Neural cell (in vitro differentiated cells): ENCODE measurements at regions not wholly inside any gene's neighbourhood (a gene's known extent, or its start where the extent isn't known, plus 50 kb on each side); places are given as distances from the start of the nearest gene placed in this dataset.

Experiments used
- EP300 ChIP-seq: fragments of 450-650 bp; conservative IDR thresholded peaks from 2 replicates; pipeline ENCODE4 v1.6.1; 2014; ENCODE audit warnings: antibody characterized with exemption, mild to moderate bottlenecking, moderate library complexity; ENCODE audit not compliant: poor library complexity, severe bottlenecking
- EZH2 ChIP-seq: fragments of 200-600, 300-800 bp; shearing (Covaris generic), sonication (generic); IDR thresholded peaks from 2 replicates; pipeline ENCODE4 v1.6.1; 2014; ENCODE audit warnings: antibody characterized with exemption, low read length, borderline replicate concordance, mild to moderate bottlenecking; ENCODE audit not compliant: insufficient read depth, poor library complexity, severe bottlenecking
- POLR2AphosphoS5 ChIP-seq: IDR thresholded peaks from 2 replicates; pipeline ENCODE4 v1.6.1; 2012
- RAD21 ChIP-seq: fragments of 450-650 bp; conservative IDR thresholded peaks from 2 replicates; pipeline ENCODE4 v1.6.1; 2014; ENCODE audit warnings: antibody characterized with exemption, mild to moderate bottlenecking, moderate library complexity
- SMC3 ChIP-seq: fragments of 450-650 bp; conservative IDR thresholded peaks from 2 replicates; pipeline ENCODE4 v1.6.1; 2014; ENCODE audit warnings: antibody characterized with exemption, mild to moderate bottlenecking, moderate library complexity; ENCODE audit not compliant: poor library complexity
- TAF1 ChIP-seq: IDR thresholded peaks from 2 replicates; pipeline ENCODE4 v1.6.1; 2012; ENCODE audit warnings: low read depth
- TF ChIP-seq, protein P1 (sequence below): fragments of 450-650 bp; IDR thresholded peaks from 2 replicates; pipeline ENCODE4 v1.5.1; 2014; ENCODE audit warnings: antibody characterized with exemption, mild to moderate bottlenecking, moderate library complexity; ENCODE audit not compliant: poor library complexity, severe bottlenecking
- TF ChIP-seq, protein P2 (sequence below): IDR thresholded peaks from 2 replicates; pipeline ENCODE4 v1.6.1; 2012; ENCODE audit warnings: borderline replicate concordance

DNA sequence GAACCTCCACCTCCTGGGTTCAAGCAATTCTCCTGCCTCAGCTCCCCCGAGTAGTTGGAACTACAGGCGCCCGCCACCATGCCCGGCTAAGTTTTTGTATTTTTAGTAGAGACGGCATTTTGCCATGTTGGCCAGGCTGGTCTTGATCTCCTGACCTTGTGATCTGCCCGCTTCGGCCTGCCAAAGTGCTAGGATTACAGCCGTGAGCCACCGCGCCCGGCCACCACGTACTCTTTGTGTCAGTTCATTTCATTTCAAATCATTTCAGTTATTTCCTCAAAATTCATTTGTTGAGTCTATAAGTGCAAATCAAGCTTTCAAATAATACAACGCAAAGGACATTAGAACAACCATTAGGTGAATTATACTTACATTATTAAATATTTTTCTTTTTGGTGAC is 943.8 kb downstream of the TYW1 start:
- TF ChIP-seq POLR2AphosphoS5 = no peak
- TF ChIP-seq, protein P1, sequence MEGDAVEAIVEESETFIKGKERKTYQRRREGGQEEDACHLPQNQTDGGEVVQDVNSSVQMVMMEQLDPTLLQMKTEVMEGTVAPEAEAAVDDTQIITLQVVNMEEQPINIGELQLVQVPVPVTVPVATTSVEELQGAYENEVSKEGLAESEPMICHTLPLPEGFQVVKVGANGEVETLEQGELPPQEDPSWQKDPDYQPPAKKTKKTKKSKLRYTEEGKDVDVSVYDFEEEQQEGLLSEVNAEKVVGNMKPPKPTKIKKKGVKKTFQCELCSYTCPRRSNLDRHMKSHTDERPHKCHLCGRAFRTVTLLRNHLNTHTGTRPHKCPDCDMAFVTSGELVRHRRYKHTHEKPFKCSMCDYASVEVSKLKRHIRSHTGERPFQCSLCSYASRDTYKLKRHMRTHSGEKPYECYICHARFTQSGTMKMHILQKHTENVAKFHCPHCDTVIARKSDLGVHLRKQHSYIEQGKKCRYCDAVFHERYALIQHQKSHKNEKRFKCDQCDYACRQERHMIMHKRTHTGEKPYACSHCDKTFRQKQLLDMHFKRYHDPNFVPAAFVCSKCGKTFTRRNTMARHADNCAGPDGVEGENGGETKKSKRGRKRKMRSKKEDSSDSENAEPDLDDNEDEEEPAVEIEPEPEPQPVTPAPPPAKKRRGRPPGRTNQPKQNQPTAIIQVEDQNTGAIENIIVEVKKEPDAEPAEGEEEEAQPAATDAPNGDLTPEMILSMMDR = no peak
- TF ChIP-seq EZH2 = no peak
- TF ChIP-seq EP300 = no peak
- TF ChIP-seq RAD21 = no peak
- TF ChIP-seq, protein P2, sequence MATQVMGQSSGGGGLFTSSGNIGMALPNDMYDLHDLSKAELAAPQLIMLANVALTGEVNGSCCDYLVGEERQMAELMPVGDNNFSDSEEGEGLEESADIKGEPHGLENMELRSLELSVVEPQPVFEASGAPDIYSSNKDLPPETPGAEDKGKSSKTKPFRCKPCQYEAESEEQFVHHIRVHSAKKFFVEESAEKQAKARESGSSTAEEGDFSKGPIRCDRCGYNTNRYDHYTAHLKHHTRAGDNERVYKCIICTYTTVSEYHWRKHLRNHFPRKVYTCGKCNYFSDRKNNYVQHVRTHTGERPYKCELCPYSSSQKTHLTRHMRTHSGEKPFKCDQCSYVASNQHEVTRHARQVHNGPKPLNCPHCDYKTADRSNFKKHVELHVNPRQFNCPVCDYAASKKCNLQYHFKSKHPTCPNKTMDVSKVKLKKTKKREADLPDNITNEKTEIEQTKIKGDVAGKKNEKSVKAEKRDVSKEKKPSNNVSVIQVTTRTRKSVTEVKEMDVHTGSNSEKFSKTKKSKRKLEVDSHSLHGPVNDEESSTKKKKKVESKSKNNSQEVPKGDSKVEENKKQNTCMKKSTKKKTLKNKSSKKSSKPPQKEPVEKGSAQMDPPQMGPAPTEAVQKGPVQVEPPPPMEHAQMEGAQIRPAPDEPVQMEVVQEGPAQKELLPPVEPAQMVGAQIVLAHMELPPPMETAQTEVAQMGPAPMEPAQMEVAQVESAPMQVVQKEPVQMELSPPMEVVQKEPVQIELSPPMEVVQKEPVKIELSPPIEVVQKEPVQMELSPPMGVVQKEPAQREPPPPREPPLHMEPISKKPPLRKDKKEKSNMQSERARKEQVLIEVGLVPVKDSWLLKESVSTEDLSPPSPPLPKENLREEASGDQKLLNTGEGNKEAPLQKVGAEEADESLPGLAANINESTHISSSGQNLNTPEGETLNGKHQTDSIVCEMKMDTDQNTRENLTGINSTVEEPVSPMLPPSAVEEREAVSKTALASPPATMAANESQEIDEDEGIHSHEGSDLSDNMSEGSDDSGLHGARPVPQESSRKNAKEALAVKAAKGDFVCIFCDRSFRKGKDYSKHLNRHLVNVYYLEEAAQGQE = no peak
- no peak for TF ChIP-seq TAF1
- TF ChIP-seq SMC3 = no peak
